ENCODE measurements at regions not wholly inside any gene's neighbourhood (a gene's known extent, or its start where the extent isn't known, plus 50 kb on each side); places are given as distances from the start of the nearest gene placed in this dataset.

GRCh38 chr9:89554307-89555035, 50.3 kb upstream of the GADD45G start:
- DNase-seq = no peak

GRCh38 chr9:89553451-89554010, 51.3 kb upstream of the GADD45G start:
- DNase-seq = no peak

- no peak for DNase-seq
Measured at GRCh38 chr9:89550346-89550927, 52.5 kb upstream of the SEMA4D start.

- peak; percentile 87 for DNase-seq
Measured at GRCh38 chr9:89549031-89549644, 51.2 kb upstream of the SEMA4D start.

- DNase-seq = no peak
Measured at GRCh38 chr9:89548071-89548638, 50.2 kb upstream of the SEMA4D start.
